ENCODE measurements at regions not wholly inside any gene's neighbourhood (a gene's known extent, or its start where the extent isn't known, plus 50 kb on each side); places are given as distances from the start of the nearest gene placed in this dataset.
"Not testable (repeated sequence)": the region's sequence is repeated elsewhere in the genome, so short reads cannot be mapped to it uniquely, and the experiment has no call there.

DNA sequence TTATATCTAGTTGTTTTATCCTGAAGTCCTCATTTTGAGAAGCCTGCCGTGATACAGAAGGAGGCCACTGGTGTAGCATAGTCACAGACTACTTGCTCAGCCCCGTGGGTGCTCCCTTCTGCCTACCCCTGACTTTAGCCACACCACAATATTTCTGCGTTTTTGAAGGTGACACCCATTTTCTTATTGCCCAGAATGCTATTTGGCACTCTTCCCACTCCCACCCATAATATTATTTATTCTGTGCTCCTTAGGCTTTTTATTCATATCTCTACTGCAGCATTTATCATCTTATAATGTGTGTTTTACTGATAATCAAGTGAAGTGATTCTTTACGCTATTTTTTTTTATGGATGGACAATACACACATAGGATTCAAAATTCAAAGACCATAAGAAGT, 107.3 kb downstream of the OR2B2 start:
- no peak for DNase-seq

DNA sequence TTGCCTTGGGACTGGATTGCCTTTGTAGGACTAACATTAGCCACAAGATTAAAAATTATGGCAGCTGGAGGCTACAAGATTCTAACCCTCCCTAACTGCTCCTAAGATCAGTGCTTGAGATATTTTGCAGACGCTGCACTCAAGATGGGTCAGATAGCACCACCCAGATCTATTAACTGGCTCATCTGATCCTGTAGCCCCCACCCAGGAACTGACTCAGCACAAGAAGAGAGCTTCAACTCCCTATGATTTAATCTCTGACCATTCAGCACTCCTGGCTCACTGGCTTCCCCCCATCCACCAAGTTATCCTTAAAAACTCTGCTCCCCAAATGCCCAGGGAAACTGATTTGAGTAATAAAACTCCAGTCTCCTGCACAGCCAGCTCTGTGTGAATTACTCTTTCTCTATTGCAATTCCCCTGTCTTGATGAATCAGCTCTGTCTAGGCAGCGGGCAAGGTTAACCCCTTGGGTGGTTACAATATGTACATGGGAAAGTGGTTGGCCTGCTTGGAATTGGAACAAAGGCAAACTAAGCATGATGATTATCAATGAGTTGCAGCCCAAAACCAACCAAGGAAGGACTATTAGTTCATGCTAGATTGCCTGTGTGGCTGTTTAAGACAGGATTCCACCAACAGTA, 111.3 kb downstream of the OR2B2 start:
- DNase-seq: no peak

DNA sequence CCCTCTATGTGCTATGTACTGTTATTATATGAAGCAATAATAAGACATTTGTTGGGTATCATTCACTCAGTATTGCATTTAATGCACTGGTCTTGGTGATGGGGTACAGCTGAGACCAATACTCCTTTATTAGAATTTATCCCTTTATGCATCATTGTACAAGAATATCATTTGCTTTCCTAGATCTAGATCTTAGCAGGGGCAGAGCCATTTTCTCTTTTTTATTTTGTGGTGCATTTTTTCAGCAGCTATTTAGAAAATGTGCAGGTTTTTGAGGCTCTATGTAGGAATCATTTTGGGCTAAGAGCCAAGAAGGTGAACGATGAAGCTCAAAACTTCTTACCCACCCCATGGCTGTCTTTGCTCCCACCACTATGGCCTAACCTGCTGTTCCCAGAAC, 114.2 kb downstream of the OR2B2 start:
- DNase-seq: no peak

DNA sequence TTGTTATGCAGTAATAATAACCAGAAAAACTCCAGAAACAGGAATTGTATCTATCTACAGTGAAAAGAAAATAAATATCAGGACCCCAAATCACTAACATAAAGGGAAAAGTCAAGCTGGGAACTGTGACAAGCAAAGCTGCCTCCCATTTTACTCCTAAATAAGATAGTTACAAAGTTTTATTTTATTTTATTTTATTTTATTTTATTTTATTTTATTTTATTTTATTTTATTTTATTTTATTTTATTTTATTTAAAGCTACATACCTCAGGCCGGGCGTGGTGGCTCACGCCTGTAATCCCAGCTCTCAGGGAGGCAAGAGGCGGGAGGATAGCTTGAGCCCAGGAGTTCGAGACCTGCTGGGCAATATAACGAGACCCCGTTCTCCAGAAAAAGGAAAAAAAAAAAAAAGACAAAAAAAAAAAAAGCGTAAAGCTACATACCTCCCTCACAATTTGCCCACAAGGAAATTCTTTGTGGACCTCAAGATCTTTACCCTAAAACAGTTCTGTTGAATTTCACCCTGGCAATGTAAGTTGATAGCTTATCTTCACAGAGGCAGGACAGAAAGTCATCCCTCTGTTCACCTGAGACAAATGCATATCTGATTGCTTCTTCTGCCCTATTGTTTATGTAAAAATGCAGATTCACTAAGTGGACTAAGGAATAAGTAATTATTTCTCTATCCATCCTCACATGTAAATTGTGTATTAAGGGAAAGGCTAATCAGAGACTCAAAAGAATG, 115.3 kb downstream of the OR2B2 start:
- DNase-seq: not testable (repeated sequence)

DNA sequence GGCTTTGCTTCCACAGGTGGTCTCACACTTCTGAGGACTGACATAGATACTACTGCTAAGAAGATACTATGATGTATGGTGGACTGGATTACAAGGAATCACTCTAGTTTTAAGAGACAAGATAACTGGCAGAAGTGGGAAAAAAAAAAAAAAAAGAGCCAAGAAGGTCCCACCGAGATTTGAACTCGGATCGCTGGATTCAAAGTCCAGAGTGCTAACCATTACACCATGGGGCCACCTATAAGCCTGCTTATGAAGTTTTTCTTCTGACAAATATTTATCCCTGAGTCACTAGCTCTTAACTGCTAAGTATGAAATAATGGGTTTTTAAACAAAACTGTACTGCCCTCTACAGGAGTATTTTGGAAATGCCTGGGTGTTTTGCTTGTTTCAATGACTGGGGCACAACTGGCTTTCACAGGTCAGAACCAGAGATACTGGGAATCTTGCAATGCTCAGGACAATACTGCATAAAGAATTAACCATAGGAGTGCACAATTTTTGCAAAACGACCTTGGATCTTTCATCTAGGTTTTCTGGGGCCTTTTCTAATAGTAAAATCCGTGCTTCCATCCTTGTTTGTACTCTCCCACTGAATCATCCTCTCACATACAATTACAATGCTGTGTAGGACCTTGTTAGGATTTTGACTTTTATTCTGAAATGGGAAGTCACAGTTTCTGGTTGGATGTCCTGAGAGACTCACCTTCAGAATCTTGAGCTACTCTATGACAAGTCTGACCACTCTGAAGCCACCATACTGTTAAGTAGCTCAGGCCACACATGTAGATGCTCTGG, 116.3 kb downstream of the OR2B2 start:
- peak; percentile 30 for DNase-seq

DNA sequence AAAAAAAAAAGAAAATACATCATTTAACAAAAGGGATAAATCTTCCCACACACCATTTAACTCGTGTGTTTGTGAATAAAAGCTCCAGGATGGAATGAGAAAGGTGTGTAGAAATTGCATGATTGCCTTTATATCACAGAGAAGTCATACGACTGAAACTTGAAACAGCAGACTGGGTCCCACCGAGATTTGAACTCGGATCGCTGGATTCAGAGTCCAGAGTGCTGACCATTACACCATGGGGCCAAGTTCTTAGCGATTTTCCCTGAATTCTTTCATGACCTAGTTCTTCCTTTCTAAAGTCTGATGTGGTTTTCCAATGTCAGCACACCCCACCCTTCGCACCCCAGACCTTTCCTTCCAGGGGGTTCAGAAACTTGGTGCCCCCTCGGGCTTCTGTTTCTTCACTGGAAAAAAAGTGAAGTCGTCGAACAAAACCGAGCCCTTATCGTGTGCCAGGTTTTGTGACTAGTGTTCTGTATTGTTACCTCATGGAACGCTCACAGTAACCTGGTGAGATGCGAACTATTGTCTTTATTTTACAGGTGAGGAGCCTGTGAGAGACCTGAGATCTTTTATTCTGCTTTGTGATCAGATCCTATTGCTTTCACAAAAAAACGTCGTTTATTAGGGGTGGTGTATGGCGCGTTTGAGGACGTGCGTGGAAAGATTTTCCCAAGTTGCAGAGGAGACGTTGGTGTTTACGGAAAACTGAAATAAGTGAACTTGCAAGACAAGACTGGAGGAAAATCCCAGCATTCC, 120.8 kb downstream of the OR2B2 start:
- no peak for DNase-seq

DNA sequence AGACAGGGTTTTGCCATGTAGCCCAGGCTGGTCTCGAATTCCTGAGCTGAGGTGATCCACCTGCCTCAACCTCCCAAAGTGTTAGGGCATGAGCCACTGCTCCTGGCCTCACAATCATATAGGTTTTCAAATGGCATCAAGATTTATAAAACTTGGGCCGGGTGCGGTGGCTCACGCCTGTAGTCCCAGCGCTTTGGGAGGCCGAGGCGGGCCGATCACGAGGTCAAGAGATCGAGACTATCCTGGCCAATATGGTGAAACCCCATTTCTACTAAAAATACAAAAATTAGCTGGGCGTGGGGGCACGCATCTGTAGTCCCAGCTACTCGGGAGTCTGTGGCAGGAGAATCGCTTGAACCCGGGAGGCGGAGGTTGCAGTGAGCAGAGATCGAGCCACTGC, 123.8 kb downstream of the OR2B2 start:
- DNase-seq: not testable (repeated sequence)

DNA sequence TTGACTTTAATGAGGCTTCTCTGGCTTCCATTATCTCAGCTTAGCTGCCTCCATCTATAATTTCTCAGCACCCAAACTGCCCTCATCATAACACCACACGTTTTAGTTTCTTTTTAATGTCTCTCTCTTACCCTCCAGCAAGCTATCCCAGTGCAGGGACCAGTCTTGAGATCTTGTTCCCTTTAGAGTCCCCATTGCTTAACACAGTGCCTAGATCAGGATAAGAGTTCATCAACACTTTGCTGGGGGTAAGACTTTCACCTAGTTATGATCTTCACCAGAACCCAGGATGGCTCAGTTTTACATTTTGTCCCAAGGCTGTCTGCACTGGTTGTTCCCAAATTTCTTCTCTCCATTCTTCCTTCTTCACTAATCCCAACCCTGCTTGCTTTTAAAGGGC, 126.1 kb downstream of the OR2B2 start:
- no peak for DNase-seq

DNA sequence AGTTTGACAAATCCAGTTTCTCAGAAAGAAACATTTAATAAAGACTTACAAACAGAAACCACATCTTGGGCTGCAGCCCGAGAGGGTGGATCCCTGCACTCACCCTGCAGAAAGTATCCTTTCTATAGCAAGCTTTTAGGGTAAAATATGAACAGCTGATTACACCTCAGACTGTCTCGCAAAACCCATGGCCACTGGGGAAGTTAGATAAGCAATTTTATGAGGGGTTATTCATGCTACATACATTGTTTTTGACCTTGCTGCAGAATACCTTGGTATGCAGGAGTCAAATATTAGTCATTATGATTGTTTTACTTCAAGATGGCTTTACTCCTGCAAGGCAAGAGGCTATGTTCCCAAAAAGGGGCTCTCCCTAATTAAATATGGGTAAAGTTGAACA, 126.9 kb downstream of the OR2B2 start:
- no peak for DNase-seq

DNA sequence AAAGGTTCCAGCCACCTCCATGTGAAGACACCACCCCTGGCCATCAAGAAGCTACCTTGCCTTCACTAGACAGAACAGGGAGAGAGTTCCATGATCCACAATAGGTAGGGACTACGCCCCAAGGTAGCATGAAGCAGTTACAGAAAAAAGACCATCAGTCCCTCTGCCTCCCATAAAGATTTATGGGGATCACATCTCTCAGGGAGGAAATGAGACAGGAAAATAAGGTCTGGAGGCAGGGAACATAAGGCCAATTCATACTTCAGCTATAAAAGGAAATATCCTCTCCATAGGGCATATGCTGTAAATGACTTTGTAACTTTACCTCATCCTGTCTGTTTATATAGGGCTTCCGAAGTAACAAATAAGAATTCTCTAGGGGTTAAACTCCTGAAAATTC, 129.4 kb downstream of the OR2B2 start:
- no peak for DNase-seq

DNA sequence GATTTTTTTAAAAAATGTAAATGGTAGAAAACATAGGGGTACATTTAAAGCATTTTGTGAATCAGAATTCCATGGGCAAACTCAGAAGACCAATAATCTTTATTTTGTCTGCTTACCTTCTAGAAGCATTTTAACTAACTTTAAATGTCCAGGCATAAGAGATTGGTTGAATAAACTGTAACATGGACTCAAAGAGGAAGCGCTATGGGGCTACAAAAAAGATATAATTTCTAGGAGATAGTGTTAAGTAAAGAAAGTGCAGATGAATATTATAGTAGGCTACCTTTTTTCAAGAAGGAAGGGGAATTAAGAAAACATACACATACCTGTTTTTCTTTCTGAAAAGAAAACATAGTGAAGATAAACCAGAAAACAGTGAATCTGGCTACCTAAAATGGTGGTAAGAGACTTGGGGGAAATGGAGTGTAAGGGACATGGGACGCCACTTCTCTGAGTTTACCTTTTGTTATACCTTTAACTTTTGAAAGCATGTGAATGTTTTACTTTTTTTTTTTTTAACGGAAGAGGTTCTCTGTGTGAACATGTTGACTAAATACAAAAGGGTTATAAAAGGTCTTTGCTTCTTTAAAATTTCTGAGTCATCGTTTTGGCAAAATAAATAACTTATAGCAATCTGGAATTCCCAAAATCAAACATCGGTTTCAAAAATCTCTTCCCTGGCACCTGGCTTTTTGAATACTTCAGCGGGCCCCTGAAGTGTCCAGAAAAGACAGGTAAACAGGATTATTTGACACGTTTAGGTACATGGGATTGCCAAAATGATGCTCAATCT, 133.4 kb downstream of the OR2B2 start:
- DNase-seq: no peak

DNA sequence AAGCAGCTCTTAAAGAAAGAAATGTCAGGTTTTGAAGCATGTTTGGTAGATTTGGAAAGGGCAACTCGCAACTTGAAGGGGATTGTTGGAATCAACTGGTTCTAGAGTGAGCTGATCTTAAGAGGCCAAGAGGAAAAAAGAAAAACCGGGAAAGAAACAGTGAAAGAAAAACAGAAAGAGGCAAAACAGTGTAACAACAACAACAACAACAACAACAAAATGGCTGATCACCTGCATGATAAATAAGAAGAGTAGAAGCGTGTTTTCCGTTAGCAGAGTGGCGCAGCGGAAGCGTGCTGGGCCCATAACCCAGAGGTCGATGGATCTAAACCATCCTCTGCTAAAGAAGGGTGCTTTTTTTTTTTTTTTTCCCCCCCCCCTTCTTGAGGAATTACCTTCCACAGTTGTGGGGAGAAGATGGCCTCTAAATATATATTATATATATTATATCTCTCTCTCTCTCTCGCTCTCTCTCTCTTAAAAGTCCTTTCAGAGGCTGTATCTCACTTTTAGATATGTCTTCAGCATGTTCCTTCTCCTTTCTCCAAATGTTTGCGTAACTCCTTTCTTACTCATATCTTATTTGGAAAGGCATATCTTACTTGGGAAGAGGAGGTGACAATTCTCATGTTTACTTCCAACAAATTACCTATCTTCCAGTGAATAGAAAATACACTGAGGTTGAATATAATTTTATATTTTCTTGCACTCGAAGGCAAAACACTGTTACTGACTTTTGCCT, 134.4 kb downstream of the OR2B2 start:
- no peak for DNase-seq

DNA sequence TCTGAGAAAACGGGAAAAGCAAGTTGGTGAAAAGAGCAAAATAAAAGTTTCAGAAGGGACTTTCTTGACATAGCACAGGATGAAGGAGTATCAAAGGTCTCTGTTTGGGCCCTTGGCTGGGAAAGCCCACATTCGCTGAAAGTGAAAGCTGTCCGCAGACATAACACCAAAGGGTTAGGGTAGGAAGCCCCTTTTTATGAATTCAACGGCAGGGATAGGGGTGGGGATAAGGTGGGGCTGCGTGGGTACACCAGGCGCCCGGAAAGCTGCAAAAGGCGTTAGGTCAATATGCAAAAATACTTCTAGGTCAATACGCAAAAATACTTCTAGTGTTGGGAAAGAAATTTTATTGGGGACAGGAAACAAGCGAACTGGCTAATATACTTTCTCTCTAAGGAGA, 135.1 kb downstream of the OR2B2 start:
- no peak for DNase-seq

DNA sequence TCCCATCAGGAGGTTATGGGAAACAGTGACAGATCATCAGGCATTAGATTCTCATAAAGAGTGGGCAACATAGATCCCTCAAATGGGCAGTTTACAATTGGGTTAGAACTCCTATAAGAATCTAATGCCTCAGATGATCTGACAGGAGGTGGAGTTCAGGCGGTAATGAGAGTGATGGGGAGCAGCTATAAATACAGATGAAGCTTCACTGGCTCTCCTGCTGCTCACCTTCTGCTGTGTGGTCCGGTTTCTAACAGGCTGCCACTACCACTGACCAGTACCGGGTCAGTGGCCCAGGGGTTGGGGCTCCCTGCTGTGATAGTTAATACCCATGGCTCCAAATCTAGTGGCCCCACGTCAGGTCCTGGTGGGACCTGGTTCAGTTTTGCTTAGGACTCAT, 135.7 kb downstream of the OR2B2 start:
- DNase-seq: no peak

DNA sequence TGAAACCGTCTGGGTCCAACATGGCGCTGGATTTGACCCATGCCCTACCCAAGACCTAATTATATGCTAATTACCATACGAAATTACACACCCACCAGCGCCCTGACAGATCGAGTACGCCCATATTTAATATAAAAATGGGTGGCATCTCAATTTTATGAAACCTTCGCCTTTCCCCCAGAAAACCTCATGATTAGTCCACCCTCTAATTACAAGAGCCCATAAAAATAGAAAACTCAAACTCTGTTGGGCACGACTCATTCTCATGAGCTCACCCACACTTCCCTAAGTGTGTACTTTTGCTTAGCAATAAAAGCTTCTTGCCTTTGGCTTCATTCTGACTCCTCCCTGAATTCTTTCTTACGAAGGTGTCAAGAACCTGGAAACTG, 136.4 kb downstream of the OR2B2 start:
- no peak for DNase-seq

DNA sequence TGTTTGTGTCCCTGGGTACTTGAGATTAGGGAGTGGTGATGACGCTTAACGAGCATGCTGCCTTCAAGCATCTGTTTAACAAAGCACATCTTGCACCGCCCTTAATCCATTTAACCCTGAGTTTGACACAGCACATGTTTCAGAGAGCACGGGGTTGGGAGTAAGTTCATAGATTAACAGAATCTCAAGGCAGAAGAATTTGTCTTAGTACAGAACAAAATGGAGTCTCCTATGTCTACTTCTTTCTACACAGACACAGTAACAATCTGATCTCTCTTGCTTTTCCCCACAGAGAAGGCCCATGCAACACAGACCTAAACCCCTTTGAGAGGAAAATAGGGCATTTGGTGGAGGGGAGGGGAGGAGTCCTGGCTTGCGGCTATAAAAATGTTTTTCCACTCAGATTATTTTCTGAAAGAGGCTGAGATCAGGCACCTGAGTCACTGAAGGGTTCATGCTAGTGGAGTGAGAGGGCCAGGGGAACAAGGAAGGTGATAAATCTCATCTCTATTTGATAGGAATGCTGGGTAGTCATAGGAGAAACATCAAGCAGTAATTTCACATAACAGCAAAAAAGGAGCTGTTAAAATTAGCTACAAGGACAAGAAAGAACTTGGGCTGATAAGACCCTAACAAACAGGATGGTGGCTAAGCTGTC, 136.9 kb downstream of the OR2B2 start:
- DNase-seq: not testable (repeated sequence)

DNA sequence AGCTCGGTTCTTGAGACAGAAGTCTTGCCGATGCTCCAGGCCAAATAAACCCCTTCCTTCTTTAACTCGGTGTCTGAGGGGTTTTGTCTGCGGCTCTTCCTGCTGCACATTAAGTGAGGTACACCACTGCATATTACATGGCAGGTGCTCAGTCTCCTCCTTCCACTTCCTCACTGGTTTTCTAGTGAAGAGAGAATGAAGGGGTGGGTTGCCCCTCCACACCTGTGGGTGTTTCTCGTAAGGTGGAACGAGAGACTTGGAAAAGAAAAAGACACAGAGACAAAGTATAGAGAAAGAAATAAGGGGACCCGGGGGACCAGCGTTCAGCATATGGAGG, 138.0 kb downstream of the OR2B2 start:
- DNase-seq: not testable (repeated sequence)

DNA sequence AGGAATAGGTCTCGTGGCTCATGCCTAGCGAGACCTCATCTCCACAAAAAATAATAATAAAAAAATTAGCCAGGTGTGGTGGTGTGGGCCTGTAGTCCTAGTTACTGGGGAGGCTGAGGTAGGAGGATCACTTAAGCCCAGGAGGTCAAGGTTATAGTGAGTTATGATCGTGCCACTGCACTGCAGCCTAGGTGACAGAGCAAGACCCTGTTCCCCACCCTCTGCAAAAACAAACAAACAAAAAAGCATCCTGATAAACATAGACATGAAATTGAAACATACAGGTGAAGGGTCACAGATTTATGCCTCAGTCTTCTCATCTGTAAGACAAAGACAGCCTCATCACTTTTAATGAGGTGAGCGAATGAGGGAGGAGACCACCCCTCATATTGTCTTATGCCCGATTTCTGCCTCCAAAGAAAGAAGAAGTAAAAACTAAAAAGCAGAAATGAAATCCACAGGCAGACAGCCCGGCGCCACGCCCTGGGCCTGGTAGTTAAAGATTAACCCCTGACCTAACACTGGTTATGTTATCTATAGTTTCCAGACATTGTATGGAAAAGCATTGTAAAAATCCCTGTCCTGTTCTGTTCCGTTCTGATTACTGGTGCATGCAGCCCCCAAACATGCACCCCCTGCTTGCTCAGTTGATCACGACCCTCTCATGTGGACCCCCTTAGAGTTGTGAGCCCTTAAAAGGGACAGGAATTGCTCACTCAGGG, 138.5 kb downstream of the OR2B2 start:
- DNase-seq: not testable (repeated sequence)

DNA sequence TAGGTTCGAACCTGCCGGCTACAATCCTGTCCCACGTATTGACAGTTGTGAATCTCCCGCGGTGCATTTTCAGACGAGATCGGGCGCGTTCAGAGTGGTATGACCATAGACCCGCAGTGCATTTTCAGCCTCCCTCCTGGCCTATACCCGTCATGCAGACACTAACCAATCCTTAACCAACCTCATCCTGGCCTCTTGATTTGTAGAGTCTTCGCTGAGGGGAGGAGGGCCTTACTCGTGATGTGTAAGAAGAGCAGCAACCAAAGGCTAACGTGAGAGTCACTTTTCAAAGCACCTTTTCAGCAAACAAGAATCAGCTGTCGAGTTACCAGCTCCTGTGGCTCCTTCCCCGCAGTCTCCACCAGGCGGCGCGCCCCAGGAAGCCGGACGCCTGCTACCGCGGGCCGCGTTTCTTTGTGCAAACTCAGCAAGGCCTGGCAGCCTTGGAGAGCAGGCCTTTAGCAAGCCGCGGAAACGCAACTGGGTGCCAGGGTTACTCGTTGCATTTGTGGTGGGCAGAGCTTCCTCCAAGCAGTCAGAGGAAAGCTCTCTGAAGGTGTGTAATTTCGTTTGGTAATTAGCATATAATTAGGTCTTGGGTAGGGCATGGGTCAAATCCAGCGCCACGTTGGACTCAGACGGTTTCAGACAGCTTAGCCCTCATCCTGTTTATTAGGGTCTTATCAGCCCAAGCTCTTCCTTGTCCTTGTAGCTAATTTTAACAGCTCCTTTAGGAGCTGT, 139.8 kb downstream of the OR2B2 start:
- peak; percentile 85 for DNase-seq

DNA sequence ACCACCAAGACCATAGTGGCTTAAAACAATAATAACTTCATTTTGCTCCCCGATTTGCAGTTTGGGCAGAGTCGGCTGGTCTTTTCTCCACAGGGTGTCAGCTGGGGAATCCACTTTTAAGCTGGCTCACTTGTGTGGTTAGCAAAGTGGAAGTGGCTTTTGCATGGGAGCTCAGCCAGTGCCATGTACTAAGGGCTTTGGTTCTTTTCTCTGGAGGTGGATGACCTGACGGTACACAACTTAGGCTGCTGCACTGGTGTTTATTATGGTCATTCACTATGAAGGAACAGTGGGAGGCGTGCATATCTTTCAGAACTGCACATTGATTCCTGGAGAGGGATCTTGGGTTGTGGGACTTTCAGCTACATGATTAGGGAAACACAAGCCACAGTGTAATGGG, 141.0 kb downstream of the OR2B2 start:
- no peak for DNase-seq
